ENCODE measurements at regions not wholly inside any gene's neighbourhood (a gene's known extent, or its start where the extent isn't known, plus 50 kb on each side); places are given as distances from the start of the nearest gene placed in this dataset.

- no peak for ATAC-seq
- intact Hi-C loops (cut with micrococcal nuclease) = no loop called here
- CTCF ChIA-PET = interaction anchor here (1.8 kb wide), 1 partner anchor 65 kb away, joined by 5 read pairs; no protein-coding TSS in a partner anchor
These were observed 209.8 kb upstream of the NOCT start for GRCh38 chr4:138805736-138806135.

GRCh38 chr4:138804711-138805110 is 210.9 kb upstream of the NOCT start:
- DNase-seq (no peak), ATAC-seq (no peak)
- Mint-ChIP-seq H3K4me3 (no peak overlapping the region), H3K36me3 (ENCODE audit: low read depth) (no peaks in the 10 kb centered on the region), H3K27me3 (peaks cover 12% of the 10 kb centered on the region), H3K9me3 (no peaks in the 10 kb centered on the region), H3K4me1 (ENCODE audit: low read depth) (no peaks in the 10 kb centered on the region), H3K27ac (no peak overlapping the region)
- intact Hi-C loops (cut with micrococcal nuclease) = no loop called here
- TF ChIP-seq CTCF (IDR thresholded peaks at IDR 0.05) = no peak
- CTCF ChIA-PET = interaction anchor here (1.8 kb wide), 1 partner anchor 66 kb away, joined by 5 read pairs; no protein-coding TSS in a partner anchor
- POLR2A ChIA-PET = no interaction called here

More at GRCh38 chr4:138805736-138806135, 209.8 kb upstream of the NOCT start:
- Mint-ChIP-seq H3K36me3 (ENCODE audit: low read depth) (no peaks in the 10 kb centered on the region), H3K9me3 (no peaks in the 10 kb centered on the region), H3K4me3 (no peak overlapping the region), H3K4me1 (ENCODE audit: low read depth) (no peaks in the 10 kb centered on the region), H3K27me3 (peaks cover 12% of the 10 kb centered on the region), H3K27ac (no peak overlapping the region)
- TF ChIP-seq CTCF (IDR thresholded peaks at IDR 0.05) = no peak
- no peak for DNase-seq
- POLR2A ChIA-PET = no interaction called here

- Mint-ChIP-seq H3K27me3 (peaks cover 12% of the 10 kb centered on the region), H3K27ac (no peak overlapping the region), H3K36me3 (ENCODE audit: low read depth) (no peaks in the 10 kb centered on the region), H3K4me3 (no peak overlapping the region), H3K9me3 (no peaks in the 10 kb centered on the region), H3K4me1 (ENCODE audit: low read depth) (no peaks in the 10 kb centered on the region)
- DNase-seq = no peak
- CTCF ChIA-PET = interaction anchor here (0.7 kb wide), 1 partner anchor 197 kb away, joined by 3 read pairs; no protein-coding TSS in a partner anchor
- intact Hi-C loops (cut with micrococcal nuclease) = no loop called here
- no peak for ATAC-seq
- POLR2A ChIA-PET = no interaction called here
- no peak for TF ChIP-seq CTCF (IDR thresholded peaks at IDR 0.05)
These were observed 212.5 kb upstream of the NOCT start for GRCh38 chr4:138803051-138803450.

GRCh38 chr4:138802499-138802898 is 213.1 kb upstream of the NOCT start:
- ATAC-seq (no peak), DNase-seq (no peak)
- H3K27me3 Mint-ChIP-seq = peaks cover 10% of the 10 kb centered on the region
- H3K9me3 Mint-ChIP-seq = no peaks in the 10 kb centered on the region
- no peaks in the 10 kb centered on the region for H3K4me1 Mint-ChIP-seq (ENCODE audit: low read depth)
- H3K36me3 Mint-ChIP-seq (ENCODE audit: low read depth) = no peaks in the 10 kb centered on the region
- intact Hi-C loops (cut with micrococcal nuclease) = no loop called here
- CTCF ChIA-PET = interaction anchor here (0.7 kb wide), 1 partner anchor 198 kb away, joined by 3 read pairs; no protein-coding TSS in a partner anchor
- POLR2A ChIA-PET = no interaction called here
- no peak for TF ChIP-seq CTCF (IDR thresholded peaks at IDR 0.05)
- no peak overlapping the region for H3K4me3 Mint-ChIP-seq
- no peak overlapping the region for H3K27ac Mint-ChIP-seq

GRCh38 chr4:138800421-138800820 is 215.2 kb upstream of the NOCT start:
- no peak overlapping the region for H3K27ac Mint-ChIP-seq
- DNase-seq (no peak), ATAC-seq (no peak)
- H3K4me3 Mint-ChIP-seq = no peak overlapping the region
- CTCF ChIA-PET = no interaction called here
- POLR2A ChIA-PET = no interaction called here
- intact Hi-C loops (cut with micrococcal nuclease) = no loop called here
- H3K9me3 Mint-ChIP-seq = no peaks in the 10 kb centered on the region
- H3K4me1 Mint-ChIP-seq (ENCODE audit: low read depth) = no peaks in the 10 kb centered on the region
- no peak for TF ChIP-seq CTCF (IDR thresholded peaks at IDR 0.05)
- no peaks in the 10 kb centered on the region for H3K36me3 Mint-ChIP-seq (ENCODE audit: low read depth)
- peaks cover 9% of the 10 kb centered on the region for H3K27me3 Mint-ChIP-seq
